Nephron (organoid): ENCODE measurements at regions not wholly inside any gene's neighbourhood (a gene's known extent, or its start where the extent isn't known, plus 50 kb on each side); places are given as distances from the start of the nearest gene placed in this dataset.

Experiments
- H3K27ac Mint-ChIP-seq, 3 experiments: 2 replicates each; pipeline ENCODE4 v1.8.0; 2020; ENCODE audit warnings: mixed read lengths in 3 of 3, mild to moderate bottlenecking in 2 of 3, moderate library complexity in 1 of 3
- H3K27me3 Mint-ChIP-seq: 2 replicates; pipeline ENCODE4 v1.8.0; 2021; ENCODE audit warnings: low read depth, mild to moderate bottlenecking, moderate library complexity, mixed read lengths
- H3K36me3 Mint-ChIP-seq: 2 replicates; pipeline ENCODE4 v1.8.0; 2020; ENCODE audit warnings: low read depth, mixed read lengths
- H3K4me1 Mint-ChIP-seq: 2 replicates; pipeline ENCODE4 v1.8.0; 2020; ENCODE audit warnings: mixed read lengths
- H3K4me3 Mint-ChIP-seq, 3 experiments: 2 replicates each; pipeline ENCODE4 v1.8.0; 2020; ENCODE audit warnings: mild to moderate bottlenecking in 3 of 3, mixed read lengths in 3 of 3, moderate library complexity in 2 of 3
- H3K9me3 Mint-ChIP-seq: 2 replicates; pipeline ENCODE4 v1.8.0; 2020; ENCODE audit warnings: mixed read lengths
- TF ChIP-seq, protein P1 (sequence below), 3 experiments: fragments of 200-600 bp; sonication (generic); IDR thresholded peaks; one replicate each; pipeline ENCODE4 v1.5.0; 2021; ENCODE audit warnings: antibody characterized with exemption in 3 of 3; ENCODE audit not compliant: unreplicated experiment in 3 of 3

DNA sequence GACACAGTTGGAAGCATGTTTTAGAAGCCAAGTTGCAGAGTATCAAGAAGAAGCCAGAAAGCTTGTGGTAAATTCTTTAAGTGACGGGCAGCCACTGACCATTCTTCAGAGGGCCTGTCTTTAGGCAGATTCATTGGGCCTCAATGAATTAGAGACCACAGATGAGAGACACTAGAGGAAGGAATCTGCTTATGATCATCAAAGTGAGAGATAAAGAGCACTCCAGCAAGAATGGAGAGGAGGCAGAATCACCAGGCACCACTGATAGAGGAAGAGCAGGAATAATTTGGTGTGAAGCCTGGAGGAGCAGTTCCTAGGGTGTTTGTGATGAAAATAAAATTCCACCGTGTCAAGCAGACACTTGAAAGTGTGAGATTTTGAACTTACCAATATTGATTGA is 365.9 kb upstream of the SLC30A5 start:
- Mint-ChIP-seq H3K9me3 (no peaks in the 10 kb centered on the region), H3K27me3 (no peaks in the 10 kb centered on the region), H3K27ac (no peak overlapping the region), H3K4me3 (no peak overlapping the region), H3K4me1 (peaks cover 59% of the 10 kb centered on the region), H3K36me3 (no peaks in the 10 kb centered on the region)
- TF ChIP-seq, protein P1, sequence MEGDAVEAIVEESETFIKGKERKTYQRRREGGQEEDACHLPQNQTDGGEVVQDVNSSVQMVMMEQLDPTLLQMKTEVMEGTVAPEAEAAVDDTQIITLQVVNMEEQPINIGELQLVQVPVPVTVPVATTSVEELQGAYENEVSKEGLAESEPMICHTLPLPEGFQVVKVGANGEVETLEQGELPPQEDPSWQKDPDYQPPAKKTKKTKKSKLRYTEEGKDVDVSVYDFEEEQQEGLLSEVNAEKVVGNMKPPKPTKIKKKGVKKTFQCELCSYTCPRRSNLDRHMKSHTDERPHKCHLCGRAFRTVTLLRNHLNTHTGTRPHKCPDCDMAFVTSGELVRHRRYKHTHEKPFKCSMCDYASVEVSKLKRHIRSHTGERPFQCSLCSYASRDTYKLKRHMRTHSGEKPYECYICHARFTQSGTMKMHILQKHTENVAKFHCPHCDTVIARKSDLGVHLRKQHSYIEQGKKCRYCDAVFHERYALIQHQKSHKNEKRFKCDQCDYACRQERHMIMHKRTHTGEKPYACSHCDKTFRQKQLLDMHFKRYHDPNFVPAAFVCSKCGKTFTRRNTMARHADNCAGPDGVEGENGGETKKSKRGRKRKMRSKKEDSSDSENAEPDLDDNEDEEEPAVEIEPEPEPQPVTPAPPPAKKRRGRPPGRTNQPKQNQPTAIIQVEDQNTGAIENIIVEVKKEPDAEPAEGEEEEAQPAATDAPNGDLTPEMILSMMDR (IDR thresholded peaks at IDR 0.05; ENCODE audit: unreplicated experiment in 3 of 3) = no peak

DNA sequence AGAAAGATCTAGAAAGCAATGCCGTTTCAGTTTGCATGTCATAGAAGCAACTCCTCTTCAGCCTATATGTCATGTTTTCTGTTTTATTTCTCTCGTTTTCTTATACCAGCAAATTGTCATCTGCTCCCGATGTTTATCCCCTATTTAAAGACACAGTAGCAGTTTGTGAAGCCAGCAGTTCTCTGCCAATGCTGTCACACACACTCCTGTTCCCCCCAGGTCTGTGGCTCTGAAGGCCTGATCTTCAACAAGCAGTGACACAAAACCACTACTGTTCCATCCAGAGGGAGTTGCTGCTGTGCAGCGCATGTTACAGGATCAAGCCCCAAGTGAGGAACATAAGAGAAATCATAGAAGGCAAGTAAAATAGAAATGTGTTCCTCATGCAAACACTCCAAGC is 364.1 kb upstream of the SLC30A5 start:
- Mint-ChIP-seq H3K4me1 (peaks cover 59% of the 10 kb centered on the region), H3K9me3 (no peaks in the 10 kb centered on the region), H3K4me3 (no peak overlapping the region), H3K27me3 (no peaks in the 10 kb centered on the region), H3K36me3 (no peaks in the 10 kb centered on the region), H3K27ac (peak overlapping the region; percentile 4 to 91 (median 83))
- TF ChIP-seq, protein P1 (IDR thresholded peaks at IDR 0.05; ENCODE audit: unreplicated experiment in 3 of 3) = no peak

DNA sequence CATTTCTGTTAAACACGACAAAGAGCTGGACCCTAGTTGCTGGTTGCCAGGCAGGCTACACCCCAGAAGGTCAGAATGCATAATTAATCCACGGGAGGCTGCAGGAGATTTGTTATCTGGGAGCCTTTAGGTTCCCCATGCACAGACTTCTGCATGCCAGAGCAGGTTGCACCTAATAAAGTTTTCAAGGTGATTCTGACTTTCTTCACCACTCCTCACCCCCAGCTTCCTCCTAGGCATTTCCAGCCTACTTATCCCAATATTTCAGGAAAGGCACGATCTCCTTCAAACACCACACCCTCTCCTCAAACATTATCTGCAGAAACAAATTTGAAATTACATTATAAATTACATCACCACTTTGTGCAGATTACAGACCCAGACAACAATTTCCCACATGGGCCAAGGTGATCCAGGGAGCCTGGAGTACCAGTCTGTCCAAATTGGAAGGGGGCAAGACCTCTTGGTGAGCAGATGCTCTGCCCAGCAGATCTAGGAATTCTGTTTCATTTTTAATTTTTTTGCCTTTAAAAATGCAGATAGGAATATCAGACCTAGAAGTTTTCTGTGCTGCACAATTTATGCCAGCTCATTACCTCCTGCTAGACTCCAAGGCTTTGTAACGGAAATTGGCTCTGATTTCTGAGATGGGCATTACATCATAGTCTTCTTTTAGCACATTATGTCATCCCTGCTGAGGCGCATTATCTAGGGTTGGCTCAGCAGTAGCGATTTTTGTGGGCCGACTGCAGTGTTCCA is 363.4 kb upstream of the SLC30A5 start:
- Mint-ChIP-seq H3K36me3 (no peaks in the 10 kb centered on the region), H3K9me3 (no peaks in the 10 kb centered on the region), H3K27ac (peak overlapping the region; percentile 4 to 91 (median 83)), H3K4me1 (peaks cover 55% of the 10 kb centered on the region), H3K27me3 (no peaks in the 10 kb centered on the region), H3K4me3 (no peak overlapping the region)
- TF ChIP-seq, protein P1 (IDR thresholded peaks at IDR 0.05; ENCODE audit: unreplicated experiment in 3 of 3) = no peak

DNA sequence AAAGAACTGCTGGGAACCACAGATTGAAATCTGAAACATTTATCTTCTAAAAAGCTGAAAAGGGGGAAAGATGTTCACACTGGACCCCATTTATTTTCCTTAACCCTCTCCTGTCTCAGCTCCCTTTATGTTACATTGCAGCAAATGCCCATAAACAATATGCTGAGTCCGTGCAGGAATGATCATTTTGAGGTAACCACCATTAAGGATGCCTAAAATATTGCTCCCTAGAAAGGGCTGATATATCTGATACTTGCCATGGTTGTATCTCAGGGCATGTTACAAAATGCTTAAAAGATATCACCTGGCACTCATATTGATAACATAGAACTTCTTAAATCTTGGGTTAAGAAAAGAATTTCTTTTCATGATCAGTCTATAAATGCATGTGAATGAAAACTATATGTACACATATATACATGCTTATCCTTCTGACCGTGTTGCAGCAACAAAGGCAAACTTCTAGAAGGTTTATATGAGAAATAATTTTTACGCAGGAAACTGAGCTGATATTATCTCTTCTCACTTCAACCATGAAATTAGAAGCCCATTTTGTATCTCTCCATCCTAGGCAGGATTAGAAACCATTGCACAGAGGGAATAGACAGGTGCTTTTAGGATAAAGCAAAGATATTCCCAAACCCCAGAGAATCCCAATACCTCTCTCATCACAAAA is 362.7 kb upstream of the SLC30A5 start:
- Mint-ChIP-seq H3K4me3 (no peak overlapping the region), H3K9me3 (no peaks in the 10 kb centered on the region), H3K36me3 (no peaks in the 10 kb centered on the region), H3K27ac (peak overlapping the region in 2 of 3 experiments; percentile 83 to 91), H3K4me1 (peaks cover 48% of the 10 kb centered on the region), H3K27me3 (no peaks in the 10 kb centered on the region)
- TF ChIP-seq, protein P1 (IDR thresholded peaks at IDR 0.05; ENCODE audit: unreplicated experiment in 3 of 3) = no peak

DNA sequence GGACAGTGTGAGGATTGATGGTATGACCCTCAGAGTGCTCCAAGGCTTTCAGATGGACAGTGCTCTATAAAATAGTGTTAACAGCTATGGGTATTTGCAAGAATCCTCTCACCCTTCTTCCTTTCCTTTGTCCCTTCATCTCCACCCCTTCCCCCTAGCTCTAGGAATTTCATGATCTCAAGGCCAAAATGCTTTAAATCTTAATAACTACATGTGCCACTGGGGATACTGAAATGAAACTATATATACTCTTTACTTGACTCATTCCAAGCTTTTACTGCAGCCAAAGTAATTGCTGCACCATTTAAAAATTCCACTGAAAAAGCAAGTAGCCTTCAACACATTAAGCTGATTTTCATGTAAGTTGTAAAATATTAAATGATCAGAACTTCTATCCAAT is 361.6 kb upstream of the SLC30A5 start:
- H3K27me3 Mint-ChIP-seq = no peaks in the 10 kb centered on the region
- H3K36me3 Mint-ChIP-seq = no peaks in the 10 kb centered on the region
- H3K4me1 Mint-ChIP-seq = peaks cover 37% of the 10 kb centered on the region
- TF ChIP-seq, protein P1 (IDR thresholded peaks at IDR 0.05; ENCODE audit: unreplicated experiment in 3 of 3) = no peak
- peak overlapping the region; percentile 43 to 85 (median 79) for H3K27ac Mint-ChIP-seq
- no peaks in the 10 kb centered on the region for H3K9me3 Mint-ChIP-seq
- peak overlapping the region in 1 of 3 experiments; percentile 0 for H3K4me3 Mint-ChIP-seq
